GF-D8 (cell line): ENCODE measurements at regions not wholly inside any gene's neighbourhood (a gene's known extent, or its start where the extent isn't known, plus 50 kb on each side); places are given as distances from the start of the nearest gene placed in this dataset.
"Not testable (repeated sequence)": the region's sequence is repeated elsewhere in the genome, so short reads cannot be mapped to it uniquely, and the experiment has no call there.

Experiments
- DNase-seq: peaks from one replicate; lab custom pipeline; 2025; lab: John Stamatoyannopoulos, UW

GRCh38 chr4:28225689-28226353, 1365.2 kb downstream of the STIM2 start:
- DNase-seq = no peak

GRCh38 chr4:28226962-28227361, 1366.3 kb downstream of the STIM2 start:
- DNase-seq = no peak

GRCh38 chr4:28227764-28228163, 1367.1 kb downstream of the STIM2 start:
- no peak for DNase-seq

- DNase-seq = no peak
Observed at GRCh38 chr4:28228561-28229491, 1368.2 kb downstream of the STIM2 start.

GRCh38 chr4:28232376-28232775, 1371.7 kb downstream of the STIM2 start:
- DNase-seq = no peak

GRCh38 chr4:28232951-28233350, 1372.3 kb downstream of the STIM2 start:
- no peak for DNase-seq

GRCh38 chr4:28233724-28234123, 1373.1 kb downstream of the STIM2 start:
- DNase-seq = no peak

- no peak for DNase-seq
Observed at GRCh38 chr4:28238876-28239275, 1378.2 kb downstream of the STIM2 start.

- DNase-seq = no peak
Observed at GRCh38 chr4:28241021-28241420, 1380.4 kb downstream of the STIM2 start.

GRCh38 chr4:28247805-28248204, 1387.2 kb downstream of the STIM2 start:
- DNase-seq = no peak

- no peak for DNase-seq
Observed at GRCh38 chr4:28248269-28248668, 1387.6 kb downstream of the STIM2 start.

- DNase-seq = no peak
Observed at GRCh38 chr4:28250646-28251045, 1390.0 kb downstream of the STIM2 start.

- DNase-seq = no peak
Observed at GRCh38 chr4:28251831-28252230, 1391.2 kb downstream of the STIM2 start.

GRCh38 chr4:28254003-28254402, 1393.4 kb downstream of the STIM2 start:
- no peak for DNase-seq

GRCh38 chr4:28256295-28256694, 1395.7 kb downstream of the STIM2 start:
- no peak for DNase-seq

GRCh38 chr4:28259951-28260350, 1399.3 kb downstream of the STIM2 start:
- DNase-seq = no peak

- DNase-seq = no peak
Observed at GRCh38 chr4:28267166-28267565, 1406.5 kb downstream of the STIM2 start.

- no peak for DNase-seq
Observed at GRCh38 chr4:28269426-28269825, 1408.8 kb downstream of the STIM2 start.

- DNase-seq = no peak
Observed at GRCh38 chr4:28277931-28278330, 1417.3 kb downstream of the STIM2 start.

GRCh38 chr4:28278676-28279075, 1418.0 kb downstream of the STIM2 start:
- no peak for DNase-seq

- DNase-seq = no peak
Observed at GRCh38 chr4:28279249-28279648, 1418.6 kb downstream of the STIM2 start.

- DNase-seq = not testable (repeated sequence)
Observed at GRCh38 chr4:28286266-28286665, 1425.6 kb downstream of the STIM2 start.

GRCh38 chr4:28287831-28288233, 1427.2 kb downstream of the STIM2 start:
- DNase-seq = no peak
